Activated naive CD4-positive, alpha-beta T cell treated with anti-CD3 and anti-CD28 coated beads, Interleukin-2, amount 10 ng/mL, durations not matched to agents 7 days and 5 days (primary cell): ENCODE measurements at regions not wholly inside any gene's neighbourhood (a gene's known extent, or its start where the extent isn't known, plus 50 kb on each side); places are given as distances from the start of the nearest gene placed in this dataset.
A peak's percentile ranks its signal among the peaks of the same experiment; 100 is the strongest.

Source experiments
- CTCF ChIA-PET: fragments of 350-600 bp; sonication (Branson Sonifier 250); formaldehyde crosslinking; loops from one replicate; lab custom pipeline; 2021; ENCODE audit warnings: antibody characterized with exemption; lab: Charles Lee
- DNase-seq: peaks from one replicate; pipeline ENCODE4 v3.0.0-alpha.2; 2020
- H3K27ac Mint-ChIP-seq: one replicate; pipeline ENCODE4 v1.8.0; 2021; ENCODE audit warnings: mild to moderate bottlenecking, moderate library complexity, mixed read lengths
- H3K27me3 Mint-ChIP-seq: one replicate; pipeline ENCODE4 v1.8.0; 2021; ENCODE audit warnings: mild to moderate bottlenecking, mixed read lengths
- H3K36me3 Mint-ChIP-seq: one replicate; pipeline ENCODE4 v1.8.0; 2021; ENCODE audit warnings: mixed read lengths
- H3K4me1 Mint-ChIP-seq: one replicate; pipeline ENCODE4 v1.8.0; 2021; ENCODE audit warnings: mixed read lengths
- H3K4me3 Mint-ChIP-seq: one replicate; pipeline ENCODE4 v1.8.0; 2021; ENCODE audit warnings: mild to moderate bottlenecking, moderate library complexity, mixed read lengths
- H3K9me3 Mint-ChIP-seq: one replicate; pipeline ENCODE4 v1.8.0; 2021; ENCODE audit warnings: mixed read lengths

GRCh38 chr17:13962716-13963240 is 106.5 kb upstream of the COX10 start:
- Mint-ChIP-seq H3K27ac (peak overlapping the region; percentile 1), H3K9me3 (no peaks in the 10 kb centered on the region), H3K27me3 (no peaks in the 10 kb centered on the region), H3K4me3 (no peak overlapping the region), H3K36me3 (no peaks in the 10 kb centered on the region), H3K4me1 (peaks cover 16% of the 10 kb centered on the region)
- CTCF ChIA-PET = no interaction called here
- DNase-seq = no peak

- CTCF ChIA-PET = no interaction called here
- Mint-ChIP-seq H3K9me3 (no peaks in the 10 kb centered on the region), H3K36me3 (no peaks in the 10 kb centered on the region), H3K27ac (no peak overlapping the region), H3K4me1 (peaks cover 12% of the 10 kb centered on the region), H3K27me3 (no peaks in the 10 kb centered on the region), H3K4me3 (no peak overlapping the region)
- DNase-seq = no peak
These were observed 101.9 kb upstream of the COX10 start for GRCh38 chr17:13967416-13967815.

- DNase-seq = no peak
- Mint-ChIP-seq H3K27me3 (no peaks in the 10 kb centered on the region), H3K27ac (no peak overlapping the region), H3K9me3 (no peaks in the 10 kb centered on the region), H3K4me3 (no peak overlapping the region), H3K36me3 (no peaks in the 10 kb centered on the region), H3K4me1 (no peaks in the 10 kb centered on the region)
- CTCF ChIA-PET = no interaction called here
These were observed 98.8 kb upstream of the COX10 start for GRCh38 chr17:13970531-13970930.

GRCh38 chr17:13973960-13974651 is 95.2 kb upstream of the COX10 start:
- DNase-seq = no peak
- H3K4me3 Mint-ChIP-seq = no peak overlapping the region
- H3K4me1 Mint-ChIP-seq = peaks cover 4% of the 10 kb centered on the region
- H3K27ac Mint-ChIP-seq = no peak overlapping the region
- CTCF ChIA-PET = no interaction called here
- H3K27me3 Mint-ChIP-seq = no peaks in the 10 kb centered on the region
- no peaks in the 10 kb centered on the region for H3K9me3 Mint-ChIP-seq
- peaks cover 8% of the 10 kb centered on the region for H3K36me3 Mint-ChIP-seq

GRCh38 chr17:13977837-13978236 is 91.5 kb upstream of the COX10 start:
- Mint-ChIP-seq H3K36me3 (peaks cover 11% of the 10 kb centered on the region), H3K27me3 (no peaks in the 10 kb centered on the region), H3K4me1 (peaks cover 4% of the 10 kb centered on the region), H3K27ac (no peak overlapping the region), H3K4me3 (no peak overlapping the region), H3K9me3 (no peaks in the 10 kb centered on the region)
- CTCF ChIA-PET = no interaction called here
- no peak for DNase-seq

GRCh38 chr17:13978478-13978877 is 90.8 kb upstream of the COX10 start:
- H3K27ac Mint-ChIP-seq = no peak overlapping the region
- no peaks in the 10 kb centered on the region for H3K27me3 Mint-ChIP-seq
- H3K36me3 Mint-ChIP-seq = peaks cover 11% of the 10 kb centered on the region
- peaks cover 4% of the 10 kb centered on the region for H3K4me1 Mint-ChIP-seq
- H3K9me3 Mint-ChIP-seq = no peaks in the 10 kb centered on the region
- no peak overlapping the region for H3K4me3 Mint-ChIP-seq
- CTCF ChIA-PET = no interaction called here
- no peak for DNase-seq

- no peak for DNase-seq
- Mint-ChIP-seq H3K4me3 (no peak overlapping the region), H3K27ac (no peak overlapping the region), H3K9me3 (no peaks in the 10 kb centered on the region), H3K36me3 (peaks cover 9% of the 10 kb centered on the region), H3K4me1 (peaks cover 4% of the 10 kb centered on the region), H3K27me3 (no peaks in the 10 kb centered on the region)
- CTCF ChIA-PET = no interaction called here
These were observed 87.4 kb upstream of the COX10 start for GRCh38 chr17:13981881-13982280.

- peaks cover 3% of the 10 kb centered on the region for H3K36me3 Mint-ChIP-seq
- CTCF ChIA-PET = no interaction called here
- no peaks in the 10 kb centered on the region for H3K27me3 Mint-ChIP-seq
These were observed 84.3 kb upstream of the COX10 start for GRCh38 chr17:13984956-13985355.

GRCh38 chr17:13986855-13987254 is 82.4 kb upstream of the COX10 start:
- H3K27me3 Mint-ChIP-seq = no peaks in the 10 kb centered on the region
- H3K4me3 Mint-ChIP-seq = no peak overlapping the region
- CTCF ChIA-PET = no interaction called here
- no peaks in the 10 kb centered on the region for H3K36me3 Mint-ChIP-seq
- no peak for DNase-seq
- H3K27ac Mint-ChIP-seq = no peak overlapping the region
- no peaks in the 10 kb centered on the region for H3K9me3 Mint-ChIP-seq
- no peaks in the 10 kb centered on the region for H3K4me1 Mint-ChIP-seq

More at GRCh38 chr17:13984956-13985355, 84.3 kb upstream of the COX10 start:
- DNase-seq = no peak
- Mint-ChIP-seq H3K4me3 (no peak overlapping the region), H3K9me3 (no peaks in the 10 kb centered on the region), H3K4me1 (no peaks in the 10 kb centered on the region), H3K27ac (no peak overlapping the region)

GRCh38 chr17:13989138-13989537 is 80.2 kb upstream of the COX10 start:
- no peaks in the 10 kb centered on the region for H3K9me3 Mint-ChIP-seq
- no peaks in the 10 kb centered on the region for H3K4me1 Mint-ChIP-seq
- H3K27ac Mint-ChIP-seq = no peak overlapping the region
- H3K36me3 Mint-ChIP-seq = peaks cover 3% of the 10 kb centered on the region
- no peak for DNase-seq
- CTCF ChIA-PET = no interaction called here
- H3K27me3 Mint-ChIP-seq = no peaks in the 10 kb centered on the region
- H3K4me3 Mint-ChIP-seq = no peak overlapping the region

GRCh38 chr17:13993106-13993505 is 76.2 kb upstream of the COX10 start:
- H3K36me3 Mint-ChIP-seq = peaks cover 3% of the 10 kb centered on the region
- no peak for DNase-seq
- no peaks in the 10 kb centered on the region for H3K27me3 Mint-ChIP-seq
- no peak overlapping the region for H3K27ac Mint-ChIP-seq
- CTCF ChIA-PET = no interaction called here
- H3K4me1 Mint-ChIP-seq = no peaks in the 10 kb centered on the region
- H3K4me3 Mint-ChIP-seq = no peak overlapping the region
- no peaks in the 10 kb centered on the region for H3K9me3 Mint-ChIP-seq

GRCh38 chr17:13994050-13994449 is 75.3 kb upstream of the COX10 start:
- H3K4me3 Mint-ChIP-seq = no peak overlapping the region
- H3K36me3 Mint-ChIP-seq = peaks cover 3% of the 10 kb centered on the region
- H3K4me1 Mint-ChIP-seq = no peaks in the 10 kb centered on the region
- H3K27ac Mint-ChIP-seq = no peak overlapping the region
- CTCF ChIA-PET = no interaction called here
- no peaks in the 10 kb centered on the region for H3K27me3 Mint-ChIP-seq
- no peaks in the 10 kb centered on the region for H3K9me3 Mint-ChIP-seq
- no peak for DNase-seq

GRCh38 chr17:13995856-13996271 is 73.4 kb upstream of the COX10 start:
- Mint-ChIP-seq H3K9me3 (peaks cover 3% of the 10 kb centered on the region), H3K4me1 (no peaks in the 10 kb centered on the region), H3K36me3 (peaks cover 6% of the 10 kb centered on the region), H3K4me3 (no peak overlapping the region), H3K27ac (no peak overlapping the region), H3K27me3 (no peaks in the 10 kb centered on the region)
- DNase-seq = no peak
- CTCF ChIA-PET = no interaction called here

- no peaks in the 10 kb centered on the region for H3K4me1 Mint-ChIP-seq
- H3K36me3 Mint-ChIP-seq = peaks cover 9% of the 10 kb centered on the region
- H3K9me3 Mint-ChIP-seq = peaks cover 6% of the 10 kb centered on the region
- H3K27ac Mint-ChIP-seq = no peak overlapping the region
- no peaks in the 10 kb centered on the region for H3K27me3 Mint-ChIP-seq
- H3K4me3 Mint-ChIP-seq = no peak overlapping the region
- CTCF ChIA-PET = no interaction called here
- no peak for DNase-seq
These were observed 73.0 kb upstream of the COX10 start for GRCh38 chr17:13996276-13996675.

GRCh38 chr17:13996748-13997147 is 72.6 kb upstream of the COX10 start:
- Mint-ChIP-seq H3K27ac (no peak overlapping the region), H3K36me3 (peaks cover 13% of the 10 kb centered on the region), H3K4me3 (no peak overlapping the region), H3K9me3 (peaks cover 6% of the 10 kb centered on the region), H3K27me3 (no peaks in the 10 kb centered on the region), H3K4me1 (no peaks in the 10 kb centered on the region)
- CTCF ChIA-PET = no interaction called here
- no peak for DNase-seq
